ENCODE measurements at regions not wholly inside any gene's neighbourhood (a gene's known extent, or its start where the extent isn't known, plus 50 kb on each side); places are given as distances from the start of the nearest gene placed in this dataset.

GRCh38 chr9:11144746-11145145 is 531.9 kb upstream of the PTPRD start:
- TF ChIP-seq, protein P1, sequence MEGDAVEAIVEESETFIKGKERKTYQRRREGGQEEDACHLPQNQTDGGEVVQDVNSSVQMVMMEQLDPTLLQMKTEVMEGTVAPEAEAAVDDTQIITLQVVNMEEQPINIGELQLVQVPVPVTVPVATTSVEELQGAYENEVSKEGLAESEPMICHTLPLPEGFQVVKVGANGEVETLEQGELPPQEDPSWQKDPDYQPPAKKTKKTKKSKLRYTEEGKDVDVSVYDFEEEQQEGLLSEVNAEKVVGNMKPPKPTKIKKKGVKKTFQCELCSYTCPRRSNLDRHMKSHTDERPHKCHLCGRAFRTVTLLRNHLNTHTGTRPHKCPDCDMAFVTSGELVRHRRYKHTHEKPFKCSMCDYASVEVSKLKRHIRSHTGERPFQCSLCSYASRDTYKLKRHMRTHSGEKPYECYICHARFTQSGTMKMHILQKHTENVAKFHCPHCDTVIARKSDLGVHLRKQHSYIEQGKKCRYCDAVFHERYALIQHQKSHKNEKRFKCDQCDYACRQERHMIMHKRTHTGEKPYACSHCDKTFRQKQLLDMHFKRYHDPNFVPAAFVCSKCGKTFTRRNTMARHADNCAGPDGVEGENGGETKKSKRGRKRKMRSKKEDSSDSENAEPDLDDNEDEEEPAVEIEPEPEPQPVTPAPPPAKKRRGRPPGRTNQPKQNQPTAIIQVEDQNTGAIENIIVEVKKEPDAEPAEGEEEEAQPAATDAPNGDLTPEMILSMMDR (IDR thresholded peaks at IDR 0.05; ENCODE audit: extremely low read depth, insufficient read depth, missing control alignments): no peak
- in situ Hi-C loops (cut with MboI; ENCODE audit: low pct_unique_long_range_greater_than_20kb, low sequenced_read_pairs, unreplicated experiment): no loop called here
- no peak for DNase-seq (ENCODE audit: low spot score)

- in situ Hi-C loops (cut with MboI; ENCODE audit: low pct_unique_long_range_greater_than_20kb, low sequenced_read_pairs, unreplicated experiment): no loop called here
- no peak for DNase-seq (ENCODE audit: low spot score)
- TF ChIP-seq, protein P1 (IDR thresholded peaks at IDR 0.05; ENCODE audit: extremely low read depth, insufficient read depth, missing control alignments): no peak
Measured at GRCh38 chr9:11148189-11148588, 535.4 kb upstream of the PTPRD start.

GRCh38 chr9:11149065-11149464 is 536.3 kb upstream of the PTPRD start:
- in situ Hi-C loops (cut with MboI; ENCODE audit: low pct_unique_long_range_greater_than_20kb, low sequenced_read_pairs, unreplicated experiment): no loop called here
- TF ChIP-seq, protein P1 (IDR thresholded peaks at IDR 0.05; ENCODE audit: extremely low read depth, insufficient read depth, missing control alignments): peak; percentile 21
- no peak for DNase-seq (ENCODE audit: low spot score)

DNA sequence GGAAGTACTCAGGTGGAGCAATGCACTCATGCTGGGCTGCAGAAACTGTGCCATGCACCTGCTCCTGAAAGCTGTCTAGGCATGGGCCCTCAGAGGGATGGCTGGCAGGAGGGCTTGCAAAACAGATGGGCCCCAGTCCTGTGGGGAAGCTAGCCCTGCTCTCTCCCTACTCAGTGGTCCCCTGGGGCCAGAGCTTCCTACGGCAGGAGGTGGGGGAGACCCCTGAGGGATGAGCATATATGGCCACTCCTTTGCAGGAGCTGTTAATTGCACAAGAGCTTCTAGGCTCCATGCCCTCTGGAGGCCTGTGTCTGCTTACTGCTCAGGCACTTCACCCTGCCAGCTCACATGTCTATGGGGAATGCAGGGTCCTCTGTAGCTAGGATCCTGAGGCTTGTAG is 545.3 kb upstream of the PTPRD start:
- in situ Hi-C loops (cut with MboI; ENCODE audit: low pct_unique_long_range_greater_than_20kb, low sequenced_read_pairs, unreplicated experiment): no loop called here
- TF ChIP-seq, protein P1 (IDR thresholded peaks at IDR 0.05; ENCODE audit: extremely low read depth, insufficient read depth, missing control alignments): no peak
- DNase-seq (ENCODE audit: low spot score): no peak

DNA sequence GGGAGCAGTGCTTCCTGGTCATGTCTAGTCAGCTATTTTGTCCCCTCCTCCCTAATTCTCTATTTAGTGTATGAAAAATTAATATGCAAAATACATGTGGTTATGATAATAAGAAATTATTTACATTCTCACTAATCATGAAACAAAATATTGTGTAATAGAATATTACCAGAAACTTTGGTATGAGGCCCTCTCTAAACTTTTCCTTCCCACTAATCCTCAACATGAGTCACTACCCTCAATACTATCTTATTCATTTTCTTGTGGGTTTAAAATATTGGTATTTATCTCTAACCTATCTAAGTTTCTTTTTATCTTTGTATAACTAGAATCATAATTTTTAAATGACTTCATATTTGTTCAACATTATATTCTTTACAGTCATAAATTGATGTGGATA is 545.9 kb upstream of the PTPRD start:
- no peak for DNase-seq (ENCODE audit: low spot score)
- in situ Hi-C loops (cut with MboI; ENCODE audit: low pct_unique_long_range_greater_than_20kb, low sequenced_read_pairs, unreplicated experiment): no loop called here
- TF ChIP-seq, protein P1 (IDR thresholded peaks at IDR 0.05; ENCODE audit: extremely low read depth, insufficient read depth, missing control alignments): no peak

DNA sequence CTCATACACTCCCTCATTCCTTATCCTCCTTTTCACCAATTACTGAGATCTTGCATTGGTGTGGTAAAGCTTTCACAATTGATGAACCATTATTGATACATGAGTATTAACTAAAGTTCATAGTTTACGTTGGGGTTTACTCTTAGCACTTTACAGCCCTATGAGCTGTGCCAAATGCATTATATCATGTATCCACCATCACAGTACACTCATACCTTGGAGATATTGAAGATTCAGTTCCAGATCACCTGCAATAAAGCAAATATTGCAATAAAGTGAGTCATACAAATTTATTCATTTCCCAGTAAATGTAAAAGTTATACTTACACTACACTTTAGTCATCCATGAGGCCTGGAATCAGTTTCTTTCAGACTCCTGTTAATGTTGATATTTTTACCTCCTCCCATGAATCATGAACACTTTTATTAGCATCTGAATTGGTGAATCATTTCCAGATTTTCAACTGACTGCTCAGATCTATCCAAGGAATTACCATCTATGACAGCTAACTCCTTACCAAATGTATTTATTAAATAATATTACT is 546.6 kb upstream of the PTPRD start:
- no peak for DNase-seq (ENCODE audit: low spot score)
- in situ Hi-C loops (cut with MboI; ENCODE audit: low pct_unique_long_range_greater_than_20kb, low sequenced_read_pairs, unreplicated experiment): no loop called here
- TF ChIP-seq, protein P1 (IDR thresholded peaks at IDR 0.05; ENCODE audit: extremely low read depth, insufficient read depth, missing control alignments): no peak

DNA sequence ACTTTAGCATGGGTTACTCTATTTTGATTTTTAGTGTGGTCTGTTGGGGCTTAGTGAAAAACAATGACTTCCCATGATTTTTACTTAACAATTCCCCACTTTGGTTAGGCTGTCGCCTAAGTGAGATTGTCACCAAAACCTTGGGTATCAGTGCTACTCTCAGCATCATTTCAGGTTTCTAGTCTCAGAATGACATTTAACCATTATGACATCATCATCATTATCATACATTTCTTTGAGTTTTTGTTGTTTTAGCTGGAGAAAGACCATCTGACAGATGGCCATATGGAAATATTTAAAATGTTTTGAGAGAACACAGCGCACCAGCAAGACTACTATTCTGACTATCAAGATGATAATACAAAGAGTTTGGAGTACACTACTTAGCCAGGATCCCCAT is 551.0 kb upstream of the PTPRD start:
- in situ Hi-C loops (cut with MboI; ENCODE audit: low pct_unique_long_range_greater_than_20kb, low sequenced_read_pairs, unreplicated experiment): no loop called here
- TF ChIP-seq, protein P1 (IDR thresholded peaks at IDR 0.05; ENCODE audit: extremely low read depth, insufficient read depth, missing control alignments): no peak
- DNase-seq (ENCODE audit: low spot score): no peak

Measured in GM13977 (cell line).